Osteoblast (primary cell): ENCODE measurements at regions not wholly inside any gene's neighbourhood (a gene's known extent, or its start where the extent isn't known, plus 50 kb on each side); places are given as distances from the start of the nearest gene placed in this dataset.

Source experiments
- DNase-seq: peaks from one replicate; pipeline ENCODE4 v3.0.0; 2011; ENCODE audit warnings: low spot score, mixed read lengths; ENCODE audit not compliant: insufficient read length; ENCODE audit errors: missing footprints
- H2AFZ ChIP-seq: 2 replicates; pipeline ENCODE4 v1.6.0; 2011; ENCODE audit warnings: mild to moderate bottlenecking, low read length
- H3K27ac ChIP-seq: 2 replicates; pipeline ENCODE4 v1.5.1; 2011; ENCODE audit warnings: mild to moderate bottlenecking, low read depth, low read length, moderate library complexity
- H3K27me3 ChIP-seq: 2 replicates; pipeline ENCODE4 v1.6.0; 2012; ENCODE audit warnings: mild to moderate bottlenecking, control low read depth, inconsistent platforms, low read length, moderate library complexity; ENCODE audit not compliant: insufficient read depth
- H3K36me3 ChIP-seq: 2 replicates; pipeline ENCODE4 v1.5.1; 2011; ENCODE audit warnings: mild to moderate bottlenecking, low read length, control low read depth, moderate library complexity; ENCODE audit not compliant: insufficient read depth
- H3K4me1 ChIP-seq: 2 replicates; pipeline ENCODE4 v1.5.1; 2011; ENCODE audit warnings: mild to moderate bottlenecking, low read length, control low read depth, moderate library complexity; ENCODE audit not compliant: insufficient read depth
- H3K4me2 ChIP-seq: 2 replicates; pipeline ENCODE4 v1.6.0; 2011; ENCODE audit warnings: mild to moderate bottlenecking, low read length; ENCODE audit not compliant: insufficient read depth
- H3K4me3 ChIP-seq: fragments of 200-600 bp; sonication (generic); 3 replicates; pipeline ENCODE4 v1.5.1; 2012; ENCODE audit warnings: mild to moderate bottlenecking, low read length, inconsistent platforms; ENCODE audit not compliant: insufficient read depth
- H3K79me2 ChIP-seq: 2 replicates; pipeline ENCODE4 v1.6.0; 2012; ENCODE audit warnings: mild to moderate bottlenecking, low read length, control low read depth, inconsistent platforms; ENCODE audit not compliant: insufficient read depth
- H3K9me3 ChIP-seq: 2 replicates; pipeline ENCODE4 v1.5.1; 2011; ENCODE audit warnings: low read depth, low read length, control low read depth
- H4K20me1 ChIP-seq: 2 replicates; pipeline ENCODE4 v1.6.0; 2012; ENCODE audit warnings: mild to moderate bottlenecking, low read length, control low read depth; ENCODE audit not compliant: insufficient read depth
- TF ChIP-seq, protein P1 (sequence below): IDR thresholded peaks from 2 replicates; pipeline ENCODE4 v1.5.1; 2011; ENCODE audit warnings: mild to moderate bottlenecking, low read depth, low read length, moderate library complexity; ENCODE audit errors: extremely low read depth

- no peak overlapping the region for H3K4me3 ChIP-seq
- no peaks in the 10 kb centered on the region for H4K20me1 ChIP-seq
- H3K27ac ChIP-seq: no peak overlapping the region
- H3K36me3 ChIP-seq: no peaks in the 10 kb centered on the region
- H3K79me2 ChIP-seq: no peaks in the 10 kb centered on the region
- H2AFZ ChIP-seq: no peak overlapping the region
- no peak overlapping the region for H3K4me2 ChIP-seq
- no peaks in the 10 kb centered on the region for H3K9me3 ChIP-seq
- H3K4me1 ChIP-seq: no peaks in the 10 kb centered on the region
- TF ChIP-seq, protein P1, sequence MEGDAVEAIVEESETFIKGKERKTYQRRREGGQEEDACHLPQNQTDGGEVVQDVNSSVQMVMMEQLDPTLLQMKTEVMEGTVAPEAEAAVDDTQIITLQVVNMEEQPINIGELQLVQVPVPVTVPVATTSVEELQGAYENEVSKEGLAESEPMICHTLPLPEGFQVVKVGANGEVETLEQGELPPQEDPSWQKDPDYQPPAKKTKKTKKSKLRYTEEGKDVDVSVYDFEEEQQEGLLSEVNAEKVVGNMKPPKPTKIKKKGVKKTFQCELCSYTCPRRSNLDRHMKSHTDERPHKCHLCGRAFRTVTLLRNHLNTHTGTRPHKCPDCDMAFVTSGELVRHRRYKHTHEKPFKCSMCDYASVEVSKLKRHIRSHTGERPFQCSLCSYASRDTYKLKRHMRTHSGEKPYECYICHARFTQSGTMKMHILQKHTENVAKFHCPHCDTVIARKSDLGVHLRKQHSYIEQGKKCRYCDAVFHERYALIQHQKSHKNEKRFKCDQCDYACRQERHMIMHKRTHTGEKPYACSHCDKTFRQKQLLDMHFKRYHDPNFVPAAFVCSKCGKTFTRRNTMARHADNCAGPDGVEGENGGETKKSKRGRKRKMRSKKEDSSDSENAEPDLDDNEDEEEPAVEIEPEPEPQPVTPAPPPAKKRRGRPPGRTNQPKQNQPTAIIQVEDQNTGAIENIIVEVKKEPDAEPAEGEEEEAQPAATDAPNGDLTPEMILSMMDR: no peak
- no peak for DNase-seq
- no peaks in the 10 kb centered on the region for H3K27me3 ChIP-seq
Observed at GRCh38 chr2:143833015-143833660, 686.8 kb downstream of the ZEB2 start.

GRCh38 chr2:143830476-143830875 lies 689.4 kb downstream of the ZEB2 start:
- Histone ChIP-seq H3K27ac (no peak overlapping the region), H3K9me3 (no peaks in the 10 kb centered on the region), H3K79me2 (no peaks in the 10 kb centered on the region), H3K4me2 (no peak overlapping the region), H3K36me3 (no peaks in the 10 kb centered on the region), H3K4me3 (no peak overlapping the region), H3K4me1 (no peaks in the 10 kb centered on the region), H3K27me3 (no peaks in the 10 kb centered on the region), H2AFZ (no peak overlapping the region), H4K20me1 (no peaks in the 10 kb centered on the region)
- DNase-seq: peak; percentile 39
- TF ChIP-seq, protein P1: no peak

DNA sequence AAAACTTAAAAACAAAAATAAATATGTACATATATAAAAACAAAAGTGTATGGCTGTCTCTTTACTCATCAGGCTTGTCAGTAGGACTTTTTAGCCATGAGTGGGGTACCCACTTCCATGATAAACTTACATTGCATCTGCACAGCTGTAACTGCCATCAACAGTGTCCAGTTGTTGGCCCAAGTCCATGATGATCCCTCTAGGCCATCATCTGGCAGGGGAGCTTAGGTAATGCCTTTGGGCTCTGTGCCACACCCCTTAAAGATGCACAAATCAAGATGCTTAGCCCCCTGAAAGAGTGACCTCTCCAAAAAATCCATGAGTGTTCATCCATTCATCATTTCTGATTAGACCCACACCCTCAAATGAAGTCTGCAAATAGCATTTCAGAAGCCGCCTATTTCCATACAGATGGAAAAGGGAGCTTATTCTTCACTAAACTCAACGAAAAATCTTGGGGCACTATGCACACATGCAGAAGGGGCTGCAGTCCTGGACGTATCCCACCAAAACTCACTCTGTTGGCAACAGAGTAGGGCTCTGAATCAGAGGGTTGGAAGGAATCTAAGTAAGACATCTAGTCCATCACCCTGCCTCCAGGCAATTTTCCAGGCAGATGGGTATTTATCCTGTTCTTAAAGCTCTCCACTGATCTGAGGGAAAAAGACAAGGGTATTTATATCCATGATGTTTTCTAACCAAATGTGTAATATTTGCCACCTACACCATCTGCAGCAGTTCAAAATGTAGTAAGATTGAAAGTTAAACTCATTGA lies 691.0 kb downstream of the ZEB2 start:
- H3K36me3 ChIP-seq: no peaks in the 10 kb centered on the region
- H3K4me1 ChIP-seq: no peaks in the 10 kb centered on the region
- no peak for DNase-seq
- H3K4me2 ChIP-seq: no peak overlapping the region
- H2AFZ ChIP-seq: no peak overlapping the region
- H3K9me3 ChIP-seq: no peaks in the 10 kb centered on the region
- H3K4me3 ChIP-seq: no peak overlapping the region
- TF ChIP-seq, protein P1: no peak
- no peaks in the 10 kb centered on the region for H4K20me1 ChIP-seq
- H3K27ac ChIP-seq: no peak overlapping the region
- H3K79me2 ChIP-seq: no peaks in the 10 kb centered on the region
- no peaks in the 10 kb centered on the region for H3K27me3 ChIP-seq

- no peaks in the 10 kb centered on the region for H3K9me3 ChIP-seq
- H3K27me3 ChIP-seq: no peaks in the 10 kb centered on the region
- H3K36me3 ChIP-seq: no peaks in the 10 kb centered on the region
- no peaks in the 10 kb centered on the region for H3K4me1 ChIP-seq
- H3K27ac ChIP-seq: no peak overlapping the region
- DNase-seq: no peak
- no peaks in the 10 kb centered on the region for H3K79me2 ChIP-seq
- no peak overlapping the region for H2AFZ ChIP-seq
- no peak overlapping the region for H3K4me2 ChIP-seq
- no peaks in the 10 kb centered on the region for H4K20me1 ChIP-seq
- H3K4me3 ChIP-seq: no peak overlapping the region
- TF ChIP-seq, protein P1: no peak
Observed at GRCh38 chr2:143824791-143825190, 695.1 kb downstream of the ZEB2 start.
